ENCODE measurements at regions not wholly inside any gene's neighbourhood (a gene's known extent, or its start where the extent isn't known, plus 50 kb on each side); places are given as distances from the start of the nearest gene placed in this dataset.

- no peak for TF ChIP-seq CTCF (IDR thresholded peaks at IDR 0.05)
- no peak for TF ChIP-seq ELF4 (CRISPR knock-in tag; IDR thresholded peaks at IDR 0.05; ENCODE audit: low read depth)
- no peak for TF ChIP-seq ATF1 (CRISPR knock-in tag; IDR thresholded peaks at IDR 0.05)
- TF ChIP-seq FOXP1 (CRISPR knock-in tag; IDR thresholded peaks at IDR 0.05; ENCODE audit: borderline replicate concordance): no peak
- TF ChIP-seq MXD4 (CRISPR knock-in tag; IDR thresholded peaks at IDR 0.05; ENCODE audit: borderline replicate concordance): no peak
- no peak for TF ChIP-seq ZNF121 (CRISPR knock-in tag; IDR thresholded peaks at IDR 0.05)
These were observed 207.4 kb downstream of the NCK2 start for GRCh38 chr2:105952131-105952530.
